NB4 (cell line): ENCODE measurements at regions not wholly inside any gene's neighbourhood (a gene's known extent, or its start where the extent isn't known, plus 50 kb on each side); places are given as distances from the start of the nearest gene placed in this dataset.

ENCODE experiments used
- CTCF ChIP-seq: IDR thresholded peaks from one replicate; pipeline ENCODE4 v1.5.1; 2012; ENCODE audit warnings: low read depth, low read length
- MYC ChIP-seq: IDR thresholded peaks from 2 replicates; pipeline ENCODE4 v1.6.1; 2011; ENCODE audit warnings: low read depth, low read length
- POLR2A ChIP-seq: IDR thresholded peaks from 2 replicates; pipeline ENCODE4 v1.6.1; 2011; ENCODE audit warnings: mild to moderate bottlenecking; ENCODE audit not compliant: insufficient read length; ENCODE audit errors: extremely low read depth

DNA sequence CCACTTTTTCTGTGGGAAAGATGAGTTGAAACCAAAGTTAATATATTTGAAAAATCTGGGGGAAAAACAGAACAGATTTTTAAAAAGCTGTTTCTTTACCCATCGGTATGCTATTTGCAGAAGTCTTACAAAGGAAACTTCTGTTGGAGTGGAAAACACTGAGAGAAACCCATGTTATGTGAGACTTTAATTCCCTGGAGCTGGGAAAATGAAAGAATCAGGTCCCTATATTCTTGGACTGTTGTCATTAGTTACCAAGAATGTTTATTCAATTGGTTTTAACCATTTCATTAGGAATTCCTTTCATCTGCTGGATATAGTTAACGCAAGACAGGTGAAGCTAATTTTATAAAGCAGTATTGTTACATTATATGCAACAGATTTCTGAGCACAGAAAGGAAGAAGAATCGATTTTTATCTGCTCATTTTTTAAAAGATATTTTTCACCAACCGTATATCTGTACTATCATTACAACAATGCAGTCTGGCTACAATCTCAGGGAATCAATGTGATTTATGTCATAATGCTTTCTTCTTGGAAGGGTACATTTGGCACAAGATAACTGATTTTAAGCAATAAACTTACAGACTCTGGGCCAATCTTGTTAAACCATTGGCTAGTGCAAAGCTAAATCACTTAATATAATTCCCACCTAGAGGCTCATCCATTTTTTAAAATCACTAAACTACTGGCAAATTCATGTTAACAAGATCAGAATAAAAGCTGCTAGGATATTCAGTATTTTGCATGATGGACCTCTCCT, 170.0 kb downstream of the MOXD1 start:
- TF ChIP-seq POLR2A: no peak
- TF ChIP-seq MYC: no peak
- no peak for TF ChIP-seq CTCF
